Body of pancreas (tissue), 4 donors: ENCODE measurements at regions not wholly inside any gene's neighbourhood (a gene's known extent, or its start where the extent isn't known, plus 50 kb on each side); places are given as distances from the start of the nearest gene placed in this dataset.

Experiments
- ATAC-seq: fragments of 150-250 bp; one replicate; pipeline ENCODE4 v1.9.1; 2016
- DNase-seq, 4 donors: peaks; one replicate each; pipeline ENCODE4 v3.0.0-alpha.2; 2019
- H3K27ac ChIP-seq, 4 donors: fragments of 200-600 bp; sonication (generic); 1 replicate in 3 of 4; 2 replicates in 1 of 4; pipeline versions ENCODE4 v1.5.1 to v1.6.1; 2016 to 2019; ENCODE audit warnings: mild to moderate bottlenecking in 1 of 4, mixed read lengths in 1 of 4, moderate library complexity in 1 of 4
- H3K27me3 ChIP-seq, 2 donors: fragments of 200-600 bp; sonication (generic); one replicate each; pipeline ENCODE4 v1.6.0; 2016; ENCODE audit warnings: mild to moderate bottlenecking in 1 of 2
- H3K36me3 ChIP-seq, 2 donors: fragments of 200-600 bp; sonication (generic); replicated peaks in 1 of 2; 2 replicates each; pipeline ENCODE4 v1.5.1; 2016; ENCODE audit warnings: low read depth in 2 of 2; ENCODE audit not compliant: insufficient read depth in 1 of 2
- H3K4me1 ChIP-seq: fragments of 200-600 bp; sonication (generic); one replicate; pipeline ENCODE4 v1.6.0; 2016
- H3K4me3 ChIP-seq, 2 donors: fragments of 200-600 bp; sonication (generic); 1 replicate in 1 of 2; 2 replicates in 1 of 2; pipeline ENCODE4 v1.5.1; 2016 to 2019
- H3K9me3 ChIP-seq, 3 donors: fragments of 200-600 bp; sonication (generic); 1 replicate in 2 of 3; 2 replicates in 1 of 3; pipeline ENCODE4 v1.5.1; 2016
- POLR2A ChIP-seq, 3 donors: fragments of 450-650 bp; IDR thresholded peaks; one replicate each; pipeline ENCODE4 v1.6.1; 2016; ENCODE audit warnings: antibody characterized with exemption in 3 of 3, mild to moderate bottlenecking in 2 of 3
- WGBS, 2 donors: methylation state at CpG; one replicate each; pipeline ENCODE4 v1.1.5; 2017; 5-methylcytosine and 5-hydroxymethylcytosine counted together
- intact Hi-C: fragments of 100-400 bp; cut with DNase I; formaldehyde crosslinking; loops from one replicate; pipeline ENCODE4 v1.15.1; 2023
- TF ChIP-seq, protein P1 (sequence below), 7 experiments: fragments of 450-650 bp in 4 of 7; fragments of 200-600 bp in 3 of 7; sonication (generic) in 3 of 7; IDR thresholded peaks; one replicate each; pipeline ENCODE4 v1.5.1; 2016 to 2019; ENCODE audit warnings: antibody characterized with exemption in 7 of 7

DNA sequence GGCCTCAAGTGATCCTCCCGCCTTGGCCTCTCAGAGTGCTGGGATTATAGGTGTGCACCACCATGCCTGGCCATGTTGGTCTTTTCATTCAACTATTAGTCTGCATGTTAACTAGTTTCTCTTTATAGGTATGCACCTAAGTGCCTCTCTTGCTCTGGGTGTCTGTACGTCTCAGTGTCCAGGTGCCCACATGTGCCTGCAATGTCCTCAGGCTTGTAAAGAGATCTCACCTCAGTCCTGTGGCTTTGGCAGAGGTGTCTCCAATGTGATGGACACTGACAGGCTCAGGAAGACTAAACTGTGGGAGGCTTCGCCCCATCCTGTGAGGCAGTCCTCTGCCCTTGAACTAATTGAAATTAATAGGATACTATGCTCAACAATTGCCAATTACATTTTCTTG, 526.3 kb downstream of the PTPRU start:
- Histone ChIP-seq H3K4me3 (no peak overlapping the region), H3K27ac (no peak overlapping the region), H3K27me3 (no peaks in the 10 kb centered on the region), H3K36me3 (no peaks in the 10 kb centered on the region), H3K4me1 (no peaks in the 10 kb centered on the region), H3K9me3 (peaks cover 0 to 6% (median 0%) of the 10 kb centered on the region in 3 donors)
- DNase-seq (no peak), ATAC-seq (no peak)
- TF ChIP-seq POLR2A (IDR thresholded peaks at IDR 0.05), result no peak
- TF ChIP-seq, protein P1, sequence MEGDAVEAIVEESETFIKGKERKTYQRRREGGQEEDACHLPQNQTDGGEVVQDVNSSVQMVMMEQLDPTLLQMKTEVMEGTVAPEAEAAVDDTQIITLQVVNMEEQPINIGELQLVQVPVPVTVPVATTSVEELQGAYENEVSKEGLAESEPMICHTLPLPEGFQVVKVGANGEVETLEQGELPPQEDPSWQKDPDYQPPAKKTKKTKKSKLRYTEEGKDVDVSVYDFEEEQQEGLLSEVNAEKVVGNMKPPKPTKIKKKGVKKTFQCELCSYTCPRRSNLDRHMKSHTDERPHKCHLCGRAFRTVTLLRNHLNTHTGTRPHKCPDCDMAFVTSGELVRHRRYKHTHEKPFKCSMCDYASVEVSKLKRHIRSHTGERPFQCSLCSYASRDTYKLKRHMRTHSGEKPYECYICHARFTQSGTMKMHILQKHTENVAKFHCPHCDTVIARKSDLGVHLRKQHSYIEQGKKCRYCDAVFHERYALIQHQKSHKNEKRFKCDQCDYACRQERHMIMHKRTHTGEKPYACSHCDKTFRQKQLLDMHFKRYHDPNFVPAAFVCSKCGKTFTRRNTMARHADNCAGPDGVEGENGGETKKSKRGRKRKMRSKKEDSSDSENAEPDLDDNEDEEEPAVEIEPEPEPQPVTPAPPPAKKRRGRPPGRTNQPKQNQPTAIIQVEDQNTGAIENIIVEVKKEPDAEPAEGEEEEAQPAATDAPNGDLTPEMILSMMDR (IDR thresholded peaks at IDR 0.05), result no peak
- intact Hi-C loops, result no loop called here
- 79 to 87% methylated on average over 3 of the region's 3 CpGs for WGBS, 2 donors

DNA sequence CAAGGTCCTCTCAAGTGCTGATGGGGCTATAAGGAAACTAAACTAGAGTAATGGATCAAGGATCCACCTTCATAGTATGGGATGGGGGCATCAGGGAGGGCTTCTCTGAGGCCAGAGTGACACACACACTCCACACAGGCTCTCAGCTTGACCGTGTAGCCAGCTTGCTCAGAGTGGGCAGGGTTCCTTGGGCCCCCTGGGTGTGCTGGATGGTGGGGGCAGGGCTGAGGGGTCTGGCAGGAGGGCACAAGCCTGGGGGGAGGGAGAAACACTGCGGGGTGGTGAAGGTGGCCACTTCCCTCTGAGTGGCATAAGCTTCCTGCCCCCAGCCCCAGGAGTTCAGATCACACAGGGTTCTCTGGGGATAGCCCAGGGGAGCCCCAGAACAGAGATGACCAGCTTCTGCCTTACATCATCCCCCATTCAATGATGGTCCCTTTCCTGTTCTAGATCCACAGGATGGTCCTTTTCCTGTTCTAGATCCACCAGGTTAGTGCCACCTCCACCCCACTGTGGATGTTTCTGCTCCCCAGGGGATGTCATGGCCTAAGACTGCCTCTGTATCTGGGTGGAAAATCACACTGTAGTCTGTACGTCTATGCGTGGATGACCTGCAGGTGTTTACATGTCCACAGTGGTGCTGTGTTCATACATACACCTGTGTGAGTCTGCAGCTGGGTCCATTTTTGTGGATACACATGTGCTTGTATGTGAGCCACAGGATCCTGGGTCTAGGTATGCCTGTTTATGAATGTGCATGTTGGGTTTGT, 525.0 kb downstream of the PTPRU start:
- no peak for DNase-seq
- Histone ChIP-seq H3K4me3 (no peak overlapping the region), H3K27me3 (no peaks in the 10 kb centered on the region), H3K27ac (no peak overlapping the region), H3K4me1 (no peaks in the 10 kb centered on the region), H3K9me3 (peaks cover 0 to 6% (median 0%) of the 10 kb centered on the region in 3 donors), H3K36me3 (no peaks in the 10 kb centered on the region)
- WGBS, 2 donors, result 71 to 75% methylated on average over 3 to 4 of the region's 4 CpGs
- intact Hi-C loops, result no loop called here
- TF ChIP-seq, protein P1 (IDR thresholded peaks at IDR 0.05), result no peak
- TF ChIP-seq POLR2A (IDR thresholded peaks at IDR 0.05), result no peak
- no peak for ATAC-seq

DNA sequence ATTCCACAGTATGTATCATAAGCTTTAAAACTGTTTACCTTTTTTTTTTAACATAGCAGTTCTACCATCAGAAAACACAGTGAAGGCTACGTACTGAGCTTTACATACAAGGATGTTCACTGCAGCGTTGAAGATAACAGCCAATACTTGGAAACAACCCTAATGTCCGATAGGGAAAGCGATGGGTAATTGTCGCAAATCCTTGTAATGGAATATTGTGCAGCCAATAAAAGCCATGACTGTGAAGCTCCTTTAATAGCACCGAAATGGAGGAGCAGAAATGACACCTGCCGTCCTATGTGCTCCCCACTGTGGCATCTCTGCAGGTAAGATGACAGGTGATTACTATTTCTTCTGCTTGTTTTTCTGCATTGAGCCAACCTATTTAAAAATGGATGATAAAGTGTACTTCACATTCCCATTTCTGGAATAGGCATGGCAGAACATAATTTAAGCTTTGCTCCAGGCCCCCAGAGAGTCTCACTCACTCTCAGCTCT, 523.8 kb downstream of the PTPRU start:
- WGBS, 2 donors, result 78 to 85% methylated on average over 7 of the region's 7 CpGs

DNA sequence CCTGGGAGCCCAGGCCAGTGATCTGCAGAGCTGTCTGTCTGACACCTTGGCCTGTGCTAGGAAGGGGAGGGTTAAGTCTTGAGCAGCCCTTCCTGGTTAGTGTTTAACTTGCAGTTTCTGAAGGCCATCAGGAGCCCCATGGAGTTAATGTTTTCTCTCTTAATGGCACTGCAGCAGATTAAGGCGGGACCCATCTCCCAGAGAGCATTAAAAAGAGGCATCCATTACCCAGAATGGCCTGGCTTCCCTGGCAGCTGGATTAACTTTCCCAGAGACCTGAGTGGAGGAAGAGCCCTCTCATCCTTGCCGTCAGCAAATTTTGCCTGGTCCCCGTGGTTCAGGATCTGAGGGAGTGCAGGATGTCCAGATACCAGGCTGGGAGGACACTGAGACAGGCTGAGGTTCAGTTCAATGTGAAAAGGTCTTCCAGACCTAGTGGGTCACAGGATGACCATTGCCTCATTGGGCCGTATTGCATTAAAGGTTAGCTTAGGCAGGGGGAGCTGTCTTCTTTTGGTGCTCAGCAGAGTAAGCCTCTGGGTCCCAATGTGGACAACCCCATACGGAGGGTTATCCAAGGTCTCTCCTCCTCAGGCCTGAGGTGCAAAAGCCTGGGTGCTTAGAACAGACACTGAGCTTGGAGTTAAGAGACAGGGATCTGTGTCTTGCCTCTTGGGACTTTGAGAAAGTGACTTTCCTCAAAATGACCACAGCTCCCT, 522.6 kb downstream of the PTPRU start:
- Histone ChIP-seq H3K9me3 (peaks cover 0 to under 1% (median 0%) of the 10 kb centered on the region in 3 donors), H3K36me3 (no peaks in the 10 kb centered on the region), H3K4me1 (no peaks in the 10 kb centered on the region), H3K4me3 (no peak overlapping the region), H3K27me3 (no peaks in the 10 kb centered on the region), H3K27ac (no peak overlapping the region)
- 31 to 35% methylated on average over 4 to 5 of the region's 5 CpGs for WGBS, 2 donors
- intact Hi-C loops, result no loop called here
- no peak for ATAC-seq
- TF ChIP-seq, protein P1 (IDR thresholded peaks at IDR 0.05), result no peak
- TF ChIP-seq POLR2A (IDR thresholded peaks at IDR 0.05), result no peak
- DNase-seq, result no peak

More for the DNA sequence above, 523.8 kb downstream of the PTPRU start:
- Histone ChIP-seq H3K27ac (no peak overlapping the region), H3K4me3 (no peak overlapping the region), H3K27me3 (no peaks in the 10 kb centered on the region), H3K36me3 (no peaks in the 10 kb centered on the region), H3K9me3 (peaks cover 0 to 6% (median 0%) of the 10 kb centered on the region in 3 donors), H3K4me1 (no peaks in the 10 kb centered on the region)
- TF ChIP-seq, protein P1 (IDR thresholded peaks at IDR 0.05), result no peak
- no peak for TF ChIP-seq POLR2A (IDR thresholded peaks at IDR 0.05)
- intact Hi-C loops, result no loop called here
- no peak for DNase-seq
- ATAC-seq, result no peak
